ENCODE measurements at regions not wholly inside any gene's neighbourhood (a gene's known extent, or its start where the extent isn't known, plus 50 kb on each side); places are given as distances from the start of the nearest gene placed in this dataset.

GRCh38 chr5:116922532-116922931 lies 347.9 kb upstream of the SEMA6A start:
- no peak for TF ChIP-seq CTCF (conservative IDR thresholded peaks at IDR 0.05 in 1 of 2, IDR thresholded peaks at IDR 0.05 in 1 of 2; ENCODE audit: extremely low read depth in 1 of 2, insufficient read depth in 1 of 2, low read depth in 1 of 2, low read length in 2 of 2)
- no peak for TF ChIP-seq EZH2 (IDR thresholded peaks at IDR 0.05; ENCODE audit: borderline replicate concordance, low read length)

All from mammary epithelial cell (primary cell).